HEK293T (cell line): ENCODE measurements at regions not wholly inside any gene's neighbourhood (a gene's known extent, or its start where the extent isn't known, plus 50 kb on each side); places are given as distances from the start of the nearest gene placed in this dataset.
A peak's percentile ranks its signal among the peaks of the same experiment; 100 is the strongest.

ENCODE experiments used
- CTCF ChIA-PET: fragments of 350-600 bp; formaldehyde crosslinking; extraction: SDS; loops from one replicate; lab custom pipeline; 2021; ENCODE audit warnings: antibody characterized with exemption, inconsistent platforms; lab: Yijun Ruan, JAX
- POLR2A ChIA-PET: fragments of 350-600 bp; formaldehyde crosslinking; extraction: SDS; loops from one replicate; lab custom pipeline; 2020; ENCODE audit warnings: antibody characterized with exemption, inconsistent platforms; lab: Yijun Ruan, JAX
- DNase-seq: peaks from one replicate; pipeline ENCODE4 v3.0.0; 2012; ENCODE audit warnings: mixed read lengths; ENCODE audit errors: extremely low spot score
- ARNT ChIP-seq: fragments of 450-650 bp; IDR thresholded peaks from 2 replicates; pipeline ENCODE4 v1.6.1; 2017; ENCODE audit warnings: mild to moderate bottlenecking
- BHLHE40 ChIP-seq: fragments of 450-650 bp; IDR thresholded peaks from 2 replicates; pipeline ENCODE4 v1.6.1; 2016; ENCODE audit warnings: mild to moderate bottlenecking, moderate library complexity, borderline replicate concordance
- CTBP1 ChIP-seq: fragments of 450-650 bp; IDR thresholded peaks from 2 replicates; pipeline ENCODE4 v1.6.1; 2016; ENCODE audit warnings: borderline replicate concordance
- ELF4 ChIP-seq: fragments of 450-650 bp; IDR thresholded peaks from 2 replicates; pipeline ENCODE4 v1.6.1; 2017; ENCODE audit warnings: antibody characterized with exemption
- FOXA1 ChIP-seq: fragments of 450-650 bp; IDR thresholded peaks from 2 replicates; pipeline ENCODE4 v1.6.1; 2016; ENCODE audit warnings: mild to moderate bottlenecking
- FOXK2 ChIP-seq: fragments of 450-650 bp; IDR thresholded peaks from 2 replicates; pipeline ENCODE4 v1.6.1; 2016; ENCODE audit warnings: mild to moderate bottlenecking
- FOXM1 ChIP-seq: fragments of 450-650 bp; IDR thresholded peaks from 2 replicates; pipeline ENCODE4 v1.6.1; 2017; ENCODE audit warnings: mild to moderate bottlenecking, borderline replicate concordance
- HDGF ChIP-seq: fragments of 450-650 bp; IDR thresholded peaks from 2 replicates; pipeline ENCODE4 v1.6.1; 2017; ENCODE audit warnings: antibody characterized with exemption, borderline replicate concordance
- L3MBTL2 ChIP-seq: fragments of 450-650 bp; conservative IDR thresholded peaks from 2 replicates; pipeline ENCODE4 v1.6.1; 2016; ENCODE audit warnings: mild to moderate bottlenecking
- LEF1 ChIP-seq: fragments of 450-650 bp; IDR thresholded peaks from 2 replicates; pipeline ENCODE4 v1.6.1; 2017; ENCODE audit warnings: mild to moderate bottlenecking, borderline replicate concordance
- NFRKB ChIP-seq: fragments of 450-650 bp; IDR thresholded peaks from 2 replicates; pipeline ENCODE4 v1.6.1; 2016; ENCODE audit warnings: mild to moderate bottlenecking, moderate library complexity
- PKNOX1 ChIP-seq: fragments of 450-650 bp; IDR thresholded peaks from 2 replicates; pipeline ENCODE4 v1.6.1; 2016
- SP1 ChIP-seq: fragments of 450-650 bp; IDR thresholded peaks from 2 replicates; pipeline ENCODE4 v1.6.1; 2017
- SUZ12 ChIP-seq: fragments of 450-650 bp; IDR thresholded peaks from 2 replicates; pipeline ENCODE4 v1.6.1; 2016; ENCODE audit warnings: mild to moderate bottlenecking
- TARDBP ChIP-seq: fragments of 450-650 bp; IDR thresholded peaks from 2 replicates; pipeline ENCODE4 v1.6.1; 2016
- ZNF384 ChIP-seq: fragments of 450-650 bp; IDR thresholded peaks from 2 replicates; pipeline ENCODE4 v1.6.1; 2016

- POLR2A ChIA-PET = no interaction called here
- TF ChIP-seq ELF4 = no peak
- no peak for TF ChIP-seq CTBP1
- TF ChIP-seq HDGF = no peak
- no peak for TF ChIP-seq LEF1
- TF ChIP-seq NFRKB = no peak
- TF ChIP-seq BHLHE40 = no peak
- TF ChIP-seq SP1 = no peak
- no peak for TF ChIP-seq ARNT
- no peak for TF ChIP-seq L3MBTL2
- CTCF ChIA-PET = no interaction called here
- no peak for DNase-seq
Observed at GRCh38 chr12:127459166-127459565, 807.8 kb upstream of the TMEM132C start.

- peak; percentile 9 for DNase-seq
- ChIA-PET CTCF (no interaction called here), POLR2A (no interaction called here)
- TF ChIP-seq LEF1 (no peak), ARNT (no peak), BHLHE40 (no peak), SUZ12 (no peak), TARDBP (no peak), L3MBTL2 (no peak), FOXK2 (no peak), CTBP1 (no peak), ELF4 (no peak), PKNOX1 (no peak), SP1 (no peak), NFRKB (no peak), HDGF (no peak), ZNF384 (no peak), FOXA1 (no peak), FOXM1 (no peak)
Observed at GRCh38 chr12:127459687-127460086, 807.3 kb upstream of the TMEM132C start.

GRCh38 chr12:127463237-127463636, 803.7 kb upstream of the TMEM132C start:
- CTCF ChIA-PET = no interaction called here
- no peak for TF ChIP-seq FOXA1
- TF ChIP-seq ZNF384 = no peak
- no peak for TF ChIP-seq SUZ12
- no peak for TF ChIP-seq FOXM1
- TF ChIP-seq SP1 = no peak
- no peak for TF ChIP-seq PKNOX1
- TF ChIP-seq L3MBTL2 = no peak
- TF ChIP-seq NFRKB = no peak
- no peak for TF ChIP-seq CTBP1
- TF ChIP-seq TARDBP = no peak
- TF ChIP-seq LEF1 = no peak
- no peak for TF ChIP-seq ARNT
- TF ChIP-seq HDGF = no peak
- no peak for TF ChIP-seq BHLHE40
- TF ChIP-seq FOXK2 = no peak
- TF ChIP-seq ELF4 = no peak
- POLR2A ChIA-PET = no interaction called here
- no peak for DNase-seq

GRCh38 chr12:127469331-127469730, 797.6 kb upstream of the TMEM132C start:
- ChIA-PET CTCF (no interaction called here), POLR2A (no interaction called here)
- no peak for TF ChIP-seq TARDBP
- TF ChIP-seq FOXK2 = no peak
- no peak for TF ChIP-seq ELF4
- no peak for TF ChIP-seq NFRKB
- no peak for TF ChIP-seq FOXM1
- no peak for TF ChIP-seq HDGF
- no peak for TF ChIP-seq PKNOX1
- no peak for TF ChIP-seq SUZ12
- TF ChIP-seq ARNT = no peak
- TF ChIP-seq FOXA1 = no peak
- TF ChIP-seq LEF1 = no peak
- no peak for TF ChIP-seq BHLHE40
- TF ChIP-seq ZNF384 = no peak
- no peak for DNase-seq

GRCh38 chr12:127473766-127474165, 793.2 kb upstream of the TMEM132C start:
- ChIA-PET POLR2A (no interaction called here), CTCF (no interaction called here)
- no peak for DNase-seq
- TF ChIP-seq LEF1 = no peak
- TF ChIP-seq BHLHE40 = no peak
- TF ChIP-seq HDGF = no peak
- no peak for TF ChIP-seq ARNT
- TF ChIP-seq FOXK2 = no peak
- no peak for TF ChIP-seq ZNF384
- no peak for TF ChIP-seq NFRKB
- TF ChIP-seq PKNOX1 = no peak
- TF ChIP-seq CTBP1 = no peak
- TF ChIP-seq SP1 = no peak
- TF ChIP-seq ELF4 = no peak
- TF ChIP-seq FOXA1 = no peak
- no peak for TF ChIP-seq SUZ12
- TF ChIP-seq L3MBTL2 = no peak
- TF ChIP-seq TARDBP = no peak

GRCh38 chr12:127479256-127479655, 787.7 kb upstream of the TMEM132C start:
- ChIA-PET CTCF (no interaction called here), POLR2A (no interaction called here)

More at GRCh38 chr12:127479256-127479655, 787.7 kb upstream of the TMEM132C start:
- TF ChIP-seq CTBP1 (no peak), BHLHE40 (no peak)
- DNase-seq = no peak
